ENCODE measurements at regions not wholly inside any gene's neighbourhood (a gene's known extent, or its start where the extent isn't known, plus 50 kb on each side); places are given as distances from the start of the nearest gene placed in this dataset.

DNA sequence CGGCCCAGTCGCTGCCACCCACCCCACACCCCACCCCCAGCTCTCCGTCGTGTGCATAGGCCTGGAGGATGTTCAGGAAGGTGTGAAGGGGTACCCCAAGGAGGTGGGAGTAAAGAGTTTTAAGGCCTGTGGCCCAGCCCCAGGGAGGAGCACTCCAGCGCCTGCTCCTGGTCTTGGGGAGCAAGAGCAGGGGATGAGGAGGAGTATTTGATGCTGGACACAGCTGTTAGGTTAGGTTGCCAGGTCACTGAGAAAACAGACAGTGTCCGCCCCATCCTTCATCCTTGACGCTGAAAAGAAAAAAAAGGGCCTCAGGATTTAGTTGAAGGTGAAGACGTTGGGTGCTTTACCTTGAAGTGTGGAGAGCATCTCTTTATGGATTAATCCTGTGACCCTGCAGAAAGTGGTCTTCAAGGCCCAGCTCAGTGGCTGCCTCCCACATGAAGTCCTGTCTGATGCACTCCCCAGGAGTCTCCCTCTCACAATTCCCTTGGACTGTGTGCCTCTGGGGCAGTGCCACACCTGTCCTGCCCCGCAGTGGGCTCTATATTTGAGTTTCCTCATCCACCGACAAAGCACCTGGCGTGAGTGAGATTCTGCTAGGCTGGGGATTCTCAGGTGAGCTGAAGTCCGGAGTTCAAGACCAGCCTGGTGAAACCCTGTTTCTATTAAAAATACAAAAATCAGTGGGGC lies 101.8 kb downstream of the SPRY4 start:
- ChIA-PET CTCF (ENCODE audit: partially characterized antibody) (interaction anchor here (0.6 to 2.0 kb wide), 23 partner anchors 10 to 333 kb away, joined by 3 to 22 read pairs (median 4); no protein-coding TSS in a partner anchor), POLR2A (ENCODE audit: partially characterized antibody) (interaction anchor here (1.2 to 3.4 kb wide), 2 partner anchors 10 to 13 kb away, joined by 3 to 14 read pairs; no protein-coding TSS in a partner anchor)

More for the DNA sequence above, 101.8 kb downstream of the SPRY4 start:
- H4K5ac ChIP-seq (ENCODE audit: insufficient read length, low read depth, low read length), result no peak overlapping the region
- H3K27me3 ChIP-seq (replicated peaks in 1 of 4; ENCODE audit: control insufficient read depth in 3 of 4, extremely low read depth in 1 of 4, insufficient read depth in 3 of 4, low read length in 3 of 4), result no peaks in the 10 kb centered on the region
- no peak overlapping the region for H3K23ac ChIP-seq (ENCODE audit: insufficient read length)
- H2AFZ ChIP-seq (ENCODE audit: low read length), result no peak overlapping the region
- H3K79me2 ChIP-seq (ENCODE audit: control insufficient read depth in 1 of 2, insufficient read depth in 2 of 2, low read length in 2 of 2), result no peaks in the 10 kb centered on the region
- WGBS, 2 experiments (ENCODE audit: extremely low coverage in 1 of 2, insufficient coverage in 1 of 2, insufficient read length in 1 of 2, insufficient replicate concordance in 2 of 2, low coverage in 1 of 2, low lambda C conversion rate in 2 of 2, missing lambda C conversion rate in 1 of 2), result 87% methylated on average over 12 of the region's 12 CpGs; no CpG with 5 or more reads in 1 of the 2 experiments
- no peak for FAIRE-seq
- H2BK5ac ChIP-seq (ENCODE audit: low read depth, low read length), result peak overlapping the region; percentile 40; the same call in 1 of the 2 replicates
- no peaks in the 10 kb centered on the region for H4K20me1 ChIP-seq (replicated peaks in 1 of 2; ENCODE audit: control insufficient read depth in 1 of 2, insufficient read depth in 2 of 2, low read length in 2 of 2)
- H3K23me2 ChIP-seq (ENCODE audit: low read depth, low read length), result no peaks in the 10 kb centered on the region
- H3K79me1 ChIP-seq (ENCODE audit: low read depth, low read length), result no peaks in the 10 kb centered on the region
- no peak overlapping the region for H4K8ac ChIP-seq (ENCODE audit: extremely low read depth, insufficient read depth, low read length)
- no peak overlapping the region for H3K4me3 ChIP-seq (ENCODE audit: extremely low read depth in 1 of 4, insufficient read depth in 2 of 4, low read depth in 3 of 4, low read length in 4 of 4)
- H2BK120ac ChIP-seq (replicated peaks; ENCODE audit: low read depth, low read length), result no peak overlapping the region
- H2BK20ac ChIP-seq (ENCODE audit: low read length), result peak overlapping the region; percentile 77; the same call in 1 of the 2 replicates
- H3K18ac ChIP-seq (ENCODE audit: extremely low read depth, low read length), result no peak overlapping the region
- H3K4me1 ChIP-seq (replicated peaks in 1 of 4; ENCODE audit: control insufficient read depth in 3 of 4, insufficient read depth in 4 of 4, low read length in 3 of 4), result peaks cover 8 to 17% (median 14%) of the 10 kb centered on the region in 4 experiments
- no peak overlapping the region for H4K91ac ChIP-seq (replicated peaks; ENCODE audit: insufficient read length, low read length)
- DNase-seq (ENCODE audit: low read depth in 1 of 2, low spot score in 2 of 2), result no peak
- no peak overlapping the region for H3K9ac ChIP-seq (replicated peaks in 1 of 4; ENCODE audit: extremely low read depth in 1 of 4, low read depth in 3 of 4, low read length in 3 of 4)
- H3K4me2 ChIP-seq (ENCODE audit: insufficient read depth in 1 of 2, low read depth in 2 of 2, low read length in 2 of 2), result no peak overlapping the region
- no peak overlapping the region for H2AK5ac ChIP-seq (ENCODE audit: low read depth, low read length)
- TF ChIP-seq, protein P1, sequence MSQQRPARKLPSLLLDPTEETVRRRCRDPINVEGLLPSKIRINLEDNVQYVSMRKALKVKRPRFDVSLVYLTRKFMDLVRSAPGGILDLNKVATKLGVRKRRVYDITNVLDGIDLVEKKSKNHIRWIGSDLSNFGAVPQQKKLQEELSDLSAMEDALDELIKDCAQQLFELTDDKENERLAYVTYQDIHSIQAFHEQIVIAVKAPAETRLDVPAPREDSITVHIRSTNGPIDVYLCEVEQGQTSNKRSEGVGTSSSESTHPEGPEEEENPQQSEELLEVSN (IDR thresholded peaks at IDR 0.05), result peak; percentile 37; the same call in 1 of the 2 replicates
- TF ChIP-seq POLR2AphosphoS5 (IDR thresholded peaks at IDR 0.05; ENCODE audit: low read depth, low read length) (no peak), POU5F1 (IDR thresholded peaks at IDR 0.05; ENCODE audit: low read depth, low read length) (no peak), RAD21 (IDR thresholded peaks at IDR 0.05 in 1 of 2, conservative IDR thresholded peaks at IDR 0.05 in 1 of 2; ENCODE audit: low read depth in 2 of 2, low read length in 2 of 2) (peak; percentile 40 to 59), CTCF (IDR thresholded peaks at IDR 0.05; ENCODE audit: control extremely low read depth in 1 of 3, insufficient read depth in 1 of 3, low read depth in 1 of 3, low read length in 3 of 3) (peak; percentile 44 to 67 (median 62)), SIX5 (IDR thresholded peaks at IDR 0.05; ENCODE audit: low read depth, low read length) (no peak)
- TF ChIP-seq, protein P2, sequence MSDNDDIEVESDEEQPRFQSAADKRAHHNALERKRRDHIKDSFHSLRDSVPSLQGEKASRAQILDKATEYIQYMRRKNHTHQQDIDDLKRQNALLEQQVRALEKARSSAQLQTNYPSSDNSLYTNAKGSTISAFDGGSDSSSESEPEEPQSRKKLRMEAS (IDR thresholded peaks at IDR 0.05), result peak; percentile 37; the same call in 1 of the 2 replicates
- H2BK15ac ChIP-seq (ENCODE audit: low read length), result peak overlapping the region; percentile 85; the same call in 1 of the 2 replicates
- no peak overlapping the region for H3K4ac ChIP-seq (replicated peaks; ENCODE audit: insufficient read length, low read depth, low read length)
- no peak overlapping the region for H3K56ac ChIP-seq (replicated peaks; ENCODE audit: insufficient read length, low read depth, low read length)
- no peaks in the 10 kb centered on the region for H3K36me3 ChIP-seq (ENCODE audit: control insufficient read depth in 2 of 4, insufficient read depth in 4 of 4, low read length in 3 of 4)
- H3K27ac ChIP-seq (ENCODE audit: low read depth, low read length), result no peak overlapping the region
- H2BK12ac ChIP-seq (ENCODE audit: low read depth, low read length), result no peak overlapping the region
- no peak overlapping the region for H3K14ac ChIP-seq (ENCODE audit: insufficient read length)
- H3K9me3 ChIP-seq (ENCODE audit: insufficient read depth in 2 of 2, low read depth in 1 of 2, low read length in 1 of 2), result no peaks in the 10 kb centered on the region
